Panc1 (cell line): ENCODE measurements at regions not wholly inside any gene's neighbourhood (a gene's known extent, or its start where the extent isn't known, plus 50 kb on each side); places are given as distances from the start of the nearest gene placed in this dataset.

Experiments used
- POLR2AphosphoS5 ChIP-seq: IDR thresholded peaks from 2 replicates; pipeline ENCODE4 v1.6.1; 2012; ENCODE audit warnings: mild to moderate bottlenecking, low read depth, low read length, moderate library complexity
- SIN3A ChIP-seq: IDR thresholded peaks from 2 replicates; pipeline ENCODE4 v1.6.1; 2012; ENCODE audit warnings: low read depth, mild to moderate bottlenecking, low read length, moderate library complexity, borderline replicate concordance; ENCODE audit not compliant: insufficient read depth
- TCF7L2 ChIP-seq: IDR thresholded peaks from 2 replicates; pipeline ENCODE4 v1.6.1; 2011; ENCODE audit warnings: mild to moderate bottlenecking, low read depth, low read length, inconsistent platforms
- TF ChIP-seq, protein P1 (sequence below), 2 experiments: IDR thresholded peaks; 2 replicates each; pipeline ENCODE4 v1.6.1; 2011 to 2012; ENCODE audit warnings: low read depth in 2 of 2, control low read depth in 1 of 2, low read length in 1 of 2, mild to moderate bottlenecking in 1 of 2, moderate library complexity in 1 of 2; ENCODE audit not compliant: insufficient read depth in 1 of 2
- TF ChIP-seq, protein P2 (sequence below): fragments of 450-650 bp; IDR thresholded peaks from 2 replicates; pipeline ENCODE4 v1.5.1; 2017; ENCODE audit warnings: mild to moderate bottlenecking

DNA sequence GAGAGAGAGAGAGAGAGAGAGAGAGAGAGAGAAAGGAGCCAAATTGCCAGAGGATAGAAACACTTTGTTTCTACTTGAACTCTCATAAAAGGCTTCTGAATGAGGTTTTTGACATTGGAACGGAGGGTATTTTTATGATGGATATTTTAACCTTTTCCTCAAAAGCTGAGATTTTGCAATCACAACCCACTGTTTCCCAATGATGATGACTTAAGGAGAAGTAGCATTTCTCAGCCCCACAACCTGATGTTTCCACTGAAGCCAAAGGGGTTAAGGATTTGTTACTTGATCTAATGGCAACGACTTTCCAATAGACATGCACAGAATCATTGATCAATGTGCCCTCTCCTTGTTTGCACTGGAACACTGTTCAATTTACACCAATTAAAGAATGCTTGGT lies 67.1 kb upstream of the POU3F3 start:
- TF ChIP-seq, protein P1, sequence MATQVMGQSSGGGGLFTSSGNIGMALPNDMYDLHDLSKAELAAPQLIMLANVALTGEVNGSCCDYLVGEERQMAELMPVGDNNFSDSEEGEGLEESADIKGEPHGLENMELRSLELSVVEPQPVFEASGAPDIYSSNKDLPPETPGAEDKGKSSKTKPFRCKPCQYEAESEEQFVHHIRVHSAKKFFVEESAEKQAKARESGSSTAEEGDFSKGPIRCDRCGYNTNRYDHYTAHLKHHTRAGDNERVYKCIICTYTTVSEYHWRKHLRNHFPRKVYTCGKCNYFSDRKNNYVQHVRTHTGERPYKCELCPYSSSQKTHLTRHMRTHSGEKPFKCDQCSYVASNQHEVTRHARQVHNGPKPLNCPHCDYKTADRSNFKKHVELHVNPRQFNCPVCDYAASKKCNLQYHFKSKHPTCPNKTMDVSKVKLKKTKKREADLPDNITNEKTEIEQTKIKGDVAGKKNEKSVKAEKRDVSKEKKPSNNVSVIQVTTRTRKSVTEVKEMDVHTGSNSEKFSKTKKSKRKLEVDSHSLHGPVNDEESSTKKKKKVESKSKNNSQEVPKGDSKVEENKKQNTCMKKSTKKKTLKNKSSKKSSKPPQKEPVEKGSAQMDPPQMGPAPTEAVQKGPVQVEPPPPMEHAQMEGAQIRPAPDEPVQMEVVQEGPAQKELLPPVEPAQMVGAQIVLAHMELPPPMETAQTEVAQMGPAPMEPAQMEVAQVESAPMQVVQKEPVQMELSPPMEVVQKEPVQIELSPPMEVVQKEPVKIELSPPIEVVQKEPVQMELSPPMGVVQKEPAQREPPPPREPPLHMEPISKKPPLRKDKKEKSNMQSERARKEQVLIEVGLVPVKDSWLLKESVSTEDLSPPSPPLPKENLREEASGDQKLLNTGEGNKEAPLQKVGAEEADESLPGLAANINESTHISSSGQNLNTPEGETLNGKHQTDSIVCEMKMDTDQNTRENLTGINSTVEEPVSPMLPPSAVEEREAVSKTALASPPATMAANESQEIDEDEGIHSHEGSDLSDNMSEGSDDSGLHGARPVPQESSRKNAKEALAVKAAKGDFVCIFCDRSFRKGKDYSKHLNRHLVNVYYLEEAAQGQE (IDR thresholded peaks at IDR 0.05; ENCODE audit: insufficient read depth in 1 of 2, low read depth in 2 of 2, low read length in 1 of 2) = no peak
- no peak for TF ChIP-seq POLR2AphosphoS5
- TF ChIP-seq, protein P2, sequence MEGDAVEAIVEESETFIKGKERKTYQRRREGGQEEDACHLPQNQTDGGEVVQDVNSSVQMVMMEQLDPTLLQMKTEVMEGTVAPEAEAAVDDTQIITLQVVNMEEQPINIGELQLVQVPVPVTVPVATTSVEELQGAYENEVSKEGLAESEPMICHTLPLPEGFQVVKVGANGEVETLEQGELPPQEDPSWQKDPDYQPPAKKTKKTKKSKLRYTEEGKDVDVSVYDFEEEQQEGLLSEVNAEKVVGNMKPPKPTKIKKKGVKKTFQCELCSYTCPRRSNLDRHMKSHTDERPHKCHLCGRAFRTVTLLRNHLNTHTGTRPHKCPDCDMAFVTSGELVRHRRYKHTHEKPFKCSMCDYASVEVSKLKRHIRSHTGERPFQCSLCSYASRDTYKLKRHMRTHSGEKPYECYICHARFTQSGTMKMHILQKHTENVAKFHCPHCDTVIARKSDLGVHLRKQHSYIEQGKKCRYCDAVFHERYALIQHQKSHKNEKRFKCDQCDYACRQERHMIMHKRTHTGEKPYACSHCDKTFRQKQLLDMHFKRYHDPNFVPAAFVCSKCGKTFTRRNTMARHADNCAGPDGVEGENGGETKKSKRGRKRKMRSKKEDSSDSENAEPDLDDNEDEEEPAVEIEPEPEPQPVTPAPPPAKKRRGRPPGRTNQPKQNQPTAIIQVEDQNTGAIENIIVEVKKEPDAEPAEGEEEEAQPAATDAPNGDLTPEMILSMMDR = no peak
- TF ChIP-seq SIN3A = no peak
- no peak for TF ChIP-seq TCF7L2
